NCI-H2196 (cell line): ENCODE measurements at regions not wholly inside any gene's neighbourhood (a gene's known extent, or its start where the extent isn't known, plus 50 kb on each side); places are given as distances from the start of the nearest gene placed in this dataset.

Experiments
- DNase-seq: peaks from one replicate; lab custom pipeline; 2025; ENCODE audit not compliant: unreplicated experiment; lab: John Stamatoyannopoulos, UW

GRCh38 chr16:85162478-85163277, 50.4 kb upstream of the CIBAR2 start:
- no peak for DNase-seq

GRCh38 chr16:85163278-85164112, 51.2 kb upstream of the CIBAR2 start:
- DNase-seq, result no peak

GRCh38 chr16:85164431-85164830, 52.2 kb upstream of the CIBAR2 start:
- no peak for DNase-seq

GRCh38 chr16:85164838-85165516, 52.7 kb upstream of the CIBAR2 start:
- DNase-seq, result no peak

GRCh38 chr16:85165781-85166180, 53.5 kb upstream of the CIBAR2 start:
- DNase-seq, result no peak

GRCh38 chr16:85166281-85166680, 54.0 kb upstream of the CIBAR2 start:
- DNase-seq, result no peak

GRCh38 chr16:85166699-85167588, 54.7 kb upstream of the CIBAR2 start:
- DNase-seq, result no peak

- no peak for DNase-seq
These were observed 55.6 kb upstream of the CIBAR2 start for GRCh38 chr16:85167589-85168537.

GRCh38 chr16:85168732-85169256, 56.5 kb upstream of the CIBAR2 start:
- DNase-seq, result peak; percentile 40

- DNase-seq, result no peak
These were observed 57.2 kb upstream of the CIBAR2 start for GRCh38 chr16:85169333-85170065.

- DNase-seq, result no peak
These were observed 57.8 kb upstream of the CIBAR2 start for GRCh38 chr16:85170066-85170491.

GRCh38 chr16:85170590-85171003, 58.3 kb upstream of the CIBAR2 start:
- no peak for DNase-seq

GRCh38 chr16:85171004-85171758, 58.9 kb upstream of the CIBAR2 start:
- no peak for DNase-seq

- no peak for DNase-seq
These were observed 59.6 kb upstream of the CIBAR2 start for GRCh38 chr16:85171759-85172454.

- peak; percentile 5 for DNase-seq
These were observed 60.3 kb upstream of the CIBAR2 start for GRCh38 chr16:85172455-85173145.

- peak; percentile 2 for DNase-seq
These were observed 61.1 kb upstream of the CIBAR2 start for GRCh38 chr16:85173146-85173980.
